HepG2 (cell line): ENCODE measurements at regions not wholly inside any gene's neighbourhood (a gene's known extent, or its start where the extent isn't known, plus 50 kb on each side); places are given as distances from the start of the nearest gene placed in this dataset.

Source experiments
- HCFC1 ChIP-seq: fragments of 150-350 bp; IDR thresholded peaks from 2 replicates; pipeline ENCODE4 v1.6.1; 2014; ENCODE audit warnings: low read depth, low read length
- PCBP1 ChIP-seq: fragments of 200-400 bp; formaldehyde crosslinking; IDR thresholded peaks from 2 replicates; pipeline ENCODE4 v1.6.1; 2017; ENCODE audit warnings: mild to moderate bottlenecking, low read depth, low read length, borderline replicate concordance
- POLR2A ChIP-seq, 2 experiments: IDR thresholded peaks; 2 replicates each; pipeline ENCODE4 v1.6.1; 2011; ENCODE audit warnings: low read depth in 2 of 2, low read length in 2 of 2, mild to moderate bottlenecking in 1 of 2, moderate library complexity in 1 of 2; ENCODE audit not compliant: insufficient read depth in 1 of 2
- RBM22 ChIP-seq: fragments of 200-400 bp; formaldehyde crosslinking; optimal IDR thresholded peaks from 2 replicates; pipeline ENCODE3; 2017; ENCODE audit warnings: mild to moderate bottlenecking, low read length, moderate library complexity
- REST ChIP-seq, 2 experiments: IDR thresholded peaks; 2 replicates each; pipeline ENCODE4 v1.6.1; 2011 to 2012; ENCODE audit warnings: low read length in 2 of 2, borderline replicate concordance in 1 of 2, low read depth in 1 of 2, mild to moderate bottlenecking in 1 of 2, moderate library complexity in 1 of 2
- RFX1 ChIP-seq: fragments of 450-650 bp; IDR thresholded peaks from 2 replicates; pipeline ENCODE4 v1.6.1; 2017
- RNF2 ChIP-seq: fragments of 450-650 bp; conservative IDR thresholded peaks from 2 replicates; pipeline ENCODE4 v1.6.1; 2016; ENCODE audit warnings: low read depth
- ZBTB43 ChIP-seq: sonication (generic); formaldehyde crosslinking; conservative IDR thresholded peaks from 2 replicates; pipeline ENCODE4 v1.4.0; 2020; ENCODE audit warnings: missing genetic modification reagents
- ZFP82 ChIP-seq: sonication (generic); formaldehyde crosslinking; IDR thresholded peaks from 2 replicates; pipeline ENCODE4 v1.5.1; 2020; ENCODE audit warnings: mild to moderate bottlenecking, missing genetic modification reagents, borderline replicate concordance
- ZNF615 ChIP-seq: sonication (generic); formaldehyde crosslinking; IDR thresholded peaks from 2 replicates; pipeline ENCODE4 v1.5.0; 2020; ENCODE audit warnings: mild to moderate bottlenecking, missing genetic modification reagents, borderline replicate concordance
- TF ChIP-seq, protein P1 (sequence below): sonication (generic); formaldehyde crosslinking; IDR thresholded peaks from 2 replicates; pipeline ENCODE4 v1.5.0; 2020; ENCODE audit warnings: mild to moderate bottlenecking, missing genetic modification reagents, moderate library complexity

DNA sequence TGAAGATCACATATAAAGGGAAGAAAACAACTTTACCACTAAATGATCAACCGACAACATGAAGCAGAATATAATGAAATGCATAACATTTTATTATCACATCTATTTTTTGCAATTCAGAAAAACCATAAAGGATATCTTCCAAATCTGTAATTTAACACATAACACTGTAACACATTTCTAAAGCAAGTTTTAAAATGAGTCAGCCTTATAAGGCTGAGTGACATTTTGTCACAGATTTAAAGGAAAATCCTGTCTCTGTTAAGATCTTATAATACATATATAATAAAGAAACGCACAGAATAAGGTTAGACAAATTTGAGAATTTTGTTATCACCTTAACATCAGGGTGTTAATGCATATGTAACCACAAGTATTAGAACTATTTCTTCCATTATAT is 198.4 kb upstream of the RASA1 start:
- TF ChIP-seq RBM22 = no peak
- no peak for TF ChIP-seq ZBTB43
- no peak for TF ChIP-seq RNF2
- TF ChIP-seq ZFP82 = no peak
- TF ChIP-seq RFX1 = no peak
- no peak for TF ChIP-seq REST (IDR thresholded peaks at IDR 0.05; ENCODE audit: borderline replicate concordance in 1 of 2, low read depth in 1 of 2, low read length in 2 of 2)
- TF ChIP-seq PCBP1 = no peak
- no peak for TF ChIP-seq HCFC1
- TF ChIP-seq, protein P1, sequence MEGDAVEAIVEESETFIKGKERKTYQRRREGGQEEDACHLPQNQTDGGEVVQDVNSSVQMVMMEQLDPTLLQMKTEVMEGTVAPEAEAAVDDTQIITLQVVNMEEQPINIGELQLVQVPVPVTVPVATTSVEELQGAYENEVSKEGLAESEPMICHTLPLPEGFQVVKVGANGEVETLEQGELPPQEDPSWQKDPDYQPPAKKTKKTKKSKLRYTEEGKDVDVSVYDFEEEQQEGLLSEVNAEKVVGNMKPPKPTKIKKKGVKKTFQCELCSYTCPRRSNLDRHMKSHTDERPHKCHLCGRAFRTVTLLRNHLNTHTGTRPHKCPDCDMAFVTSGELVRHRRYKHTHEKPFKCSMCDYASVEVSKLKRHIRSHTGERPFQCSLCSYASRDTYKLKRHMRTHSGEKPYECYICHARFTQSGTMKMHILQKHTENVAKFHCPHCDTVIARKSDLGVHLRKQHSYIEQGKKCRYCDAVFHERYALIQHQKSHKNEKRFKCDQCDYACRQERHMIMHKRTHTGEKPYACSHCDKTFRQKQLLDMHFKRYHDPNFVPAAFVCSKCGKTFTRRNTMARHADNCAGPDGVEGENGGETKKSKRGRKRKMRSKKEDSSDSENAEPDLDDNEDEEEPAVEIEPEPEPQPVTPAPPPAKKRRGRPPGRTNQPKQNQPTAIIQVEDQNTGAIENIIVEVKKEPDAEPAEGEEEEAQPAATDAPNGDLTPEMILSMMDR = no peak
- no peak for TF ChIP-seq POLR2A (IDR thresholded peaks at IDR 0.05; ENCODE audit: insufficient read depth in 1 of 2, low read depth in 2 of 2, low read length in 2 of 2)
- TF ChIP-seq ZNF615 (CRISPR knock-in tag) = no peak
